ENCODE measurements at regions not wholly inside any gene's neighbourhood (a gene's known extent, or its start where the extent isn't known, plus 50 kb on each side); places are given as distances from the start of the nearest gene placed in this dataset.
"Not testable (repeated sequence)": the region's sequence is repeated elsewhere in the genome, so short reads cannot be mapped to it uniquely, and the experiment has no call there.

DNA sequence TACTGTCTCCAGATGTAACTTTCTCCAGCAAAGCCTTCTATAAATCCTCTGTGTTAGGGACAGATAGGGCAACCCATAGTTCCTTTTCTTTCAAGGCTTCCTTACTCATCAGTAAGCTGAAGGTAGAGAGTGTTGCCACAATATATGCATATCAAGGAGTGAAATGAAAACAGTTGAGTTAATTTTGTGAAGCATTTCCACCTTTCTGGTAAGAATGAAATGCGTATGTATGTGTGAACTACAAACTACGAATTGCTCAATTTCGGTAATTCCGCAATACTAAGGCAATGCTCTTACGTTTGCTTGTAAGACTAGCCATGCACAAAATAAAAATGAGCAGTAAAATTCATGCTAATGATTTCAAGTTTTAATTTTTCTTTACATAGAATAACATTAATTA is 61.2 kb upstream of the HBS1L start (continued):
- TF ChIP-seq ZNF747 (tag by site-specific recombination; IDR thresholded peaks at IDR 0.05) (no peak), ZNF510 (tag by site-specific recombination; IDR thresholded peaks at IDR 0.05; ENCODE audit: insufficient replicate concordance) (no peak), ZXDB (tag by site-specific recombination; IDR thresholded peaks at IDR 0.05) (no peak), ZNF830 (tag by site-specific recombination; IDR thresholded peaks at IDR 0.05; ENCODE audit: low read depth) (no peak)

DNA sequence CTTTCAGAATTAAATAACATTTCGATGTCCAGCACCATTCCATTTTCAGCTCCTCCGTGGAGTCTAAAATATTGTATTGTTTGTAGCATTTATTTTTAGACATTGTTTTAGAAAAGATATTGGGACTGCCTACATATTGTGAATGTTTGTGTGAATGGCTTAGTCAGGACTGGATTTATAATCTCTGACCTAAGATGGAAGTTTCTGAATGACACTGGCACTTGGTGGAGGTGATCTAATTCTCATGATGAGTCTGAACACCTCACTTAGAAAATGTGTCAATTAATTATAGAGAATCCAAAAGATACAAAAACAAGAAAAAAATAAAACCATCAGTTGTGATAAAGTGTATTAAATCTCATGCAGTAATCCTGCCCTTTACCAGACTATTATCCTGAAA is 60.8 kb upstream of the HBS1L start:
- Histone ChIP-seq H3K36me3 (ENCODE audit: control insufficient read depth in 2 of 2, insufficient read depth in 1 of 2, low read length in 2 of 2) (no peaks in the 10 kb centered on the region), H3K4me3 (ENCODE audit: low read depth, low read length) (no peak overlapping the region), H3K4me1 (ENCODE audit: control insufficient read depth, insufficient read depth, low read length) (no peaks in the 10 kb centered on the region), H3K9me3 (ENCODE audit: control insufficient read depth, insufficient read depth, low read depth, low read length) (no peaks in the 10 kb centered on the region), H3K27ac (ENCODE audit: extremely low read depth, low read depth, low read length) (no peak overlapping the region)
- no peak for TF ChIP-seq FEZF1 (tag by site-specific recombination; IDR thresholded peaks at IDR 0.05)
- no peak for TF ChIP-seq BCL11A (tag by site-specific recombination; IDR thresholded peaks at IDR 0.05; ENCODE audit: low read depth)
- TF ChIP-seq, protein P1, sequence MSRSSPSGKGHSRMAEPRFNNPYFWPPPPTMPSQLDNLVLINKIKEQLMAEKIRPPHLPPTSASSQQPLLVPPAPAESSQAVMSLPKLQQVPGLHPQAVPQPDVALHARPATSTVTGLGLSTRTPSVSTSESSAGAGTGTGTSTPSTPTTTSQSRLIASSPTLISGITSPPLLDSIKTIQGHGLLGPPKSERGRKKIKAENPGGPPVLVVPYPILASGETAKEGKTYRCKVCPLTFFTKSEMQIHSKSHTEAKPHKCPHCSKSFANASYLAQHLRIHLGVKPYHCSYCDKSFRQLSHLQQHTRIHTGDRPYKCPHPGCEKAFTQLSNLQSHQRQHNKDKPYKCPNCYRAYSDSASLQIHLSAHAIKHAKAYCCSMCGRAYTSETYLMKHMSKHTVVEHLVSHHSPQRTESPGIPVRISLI (tag by site-specific recombination; IDR thresholded peaks at IDR 0.05): no peak
- TF ChIP-seq, protein P2, sequence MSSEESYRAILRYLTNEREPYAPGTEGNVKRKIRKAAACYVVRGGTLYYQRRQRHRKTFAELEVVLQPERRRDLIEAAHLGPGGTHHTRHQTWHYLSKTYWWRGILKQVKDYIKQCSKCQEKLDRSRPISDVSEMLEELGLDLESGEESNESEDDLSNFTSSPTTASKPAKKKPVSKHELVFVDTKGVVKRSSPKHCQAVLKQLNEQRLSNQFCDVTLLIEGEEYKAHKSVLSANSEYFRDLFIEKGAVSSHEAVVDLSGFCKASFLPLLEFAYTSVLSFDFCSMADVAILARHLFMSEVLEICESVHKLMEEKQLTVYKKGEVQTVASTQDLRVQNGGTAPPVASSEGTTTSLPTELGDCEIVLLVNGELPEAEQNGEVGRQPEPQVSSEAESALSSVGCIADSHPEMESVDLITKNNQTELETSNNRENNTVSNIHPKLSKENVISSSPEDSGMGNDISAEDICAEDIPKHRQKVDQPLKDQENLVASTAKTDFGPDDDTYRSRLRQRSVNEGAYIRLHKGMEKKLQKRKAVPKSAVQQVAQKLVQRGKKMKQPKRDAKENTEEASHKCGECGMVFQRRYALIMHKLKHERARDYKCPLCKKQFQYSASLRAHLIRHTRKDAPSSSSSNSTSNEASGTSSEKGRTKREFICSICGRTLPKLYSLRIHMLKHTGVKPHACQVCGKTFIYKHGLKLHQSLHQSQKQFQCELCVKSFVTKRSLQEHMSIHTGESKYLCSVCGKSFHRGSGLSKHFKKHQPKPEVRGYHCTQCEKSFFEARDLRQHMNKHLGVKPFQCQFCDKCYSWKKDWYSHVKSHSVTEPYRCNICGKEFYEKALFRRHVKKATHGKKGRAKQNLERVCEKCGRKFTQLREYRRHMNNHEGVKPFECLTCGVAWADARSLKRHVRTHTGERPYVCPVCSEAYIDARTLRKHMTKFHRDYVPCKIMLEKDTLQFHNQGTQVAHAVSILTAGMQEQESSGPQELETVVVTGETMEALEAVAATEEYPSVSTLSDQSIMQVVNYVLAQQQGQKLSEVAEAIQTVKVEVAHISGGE (tag by site-specific recombination; conservative IDR thresholded peaks at IDR 0.05; ENCODE audit: low read depth): no peak
- no peak for TF ChIP-seq ZNF184 (tag by site-specific recombination; IDR thresholded peaks at IDR 0.05)
- TF ChIP-seq ZNF561 (tag by site-specific recombination; IDR thresholded peaks at IDR 0.05; ENCODE audit: borderline replicate concordance): no peak
- no peak for TF ChIP-seq REPIN1 (tag by site-specific recombination; IDR thresholded peaks at IDR 0.05; ENCODE audit: low read depth)
- POLR2A ChIA-PET: no interaction called here
- CTCF ChIA-PET: no interaction called here

DNA sequence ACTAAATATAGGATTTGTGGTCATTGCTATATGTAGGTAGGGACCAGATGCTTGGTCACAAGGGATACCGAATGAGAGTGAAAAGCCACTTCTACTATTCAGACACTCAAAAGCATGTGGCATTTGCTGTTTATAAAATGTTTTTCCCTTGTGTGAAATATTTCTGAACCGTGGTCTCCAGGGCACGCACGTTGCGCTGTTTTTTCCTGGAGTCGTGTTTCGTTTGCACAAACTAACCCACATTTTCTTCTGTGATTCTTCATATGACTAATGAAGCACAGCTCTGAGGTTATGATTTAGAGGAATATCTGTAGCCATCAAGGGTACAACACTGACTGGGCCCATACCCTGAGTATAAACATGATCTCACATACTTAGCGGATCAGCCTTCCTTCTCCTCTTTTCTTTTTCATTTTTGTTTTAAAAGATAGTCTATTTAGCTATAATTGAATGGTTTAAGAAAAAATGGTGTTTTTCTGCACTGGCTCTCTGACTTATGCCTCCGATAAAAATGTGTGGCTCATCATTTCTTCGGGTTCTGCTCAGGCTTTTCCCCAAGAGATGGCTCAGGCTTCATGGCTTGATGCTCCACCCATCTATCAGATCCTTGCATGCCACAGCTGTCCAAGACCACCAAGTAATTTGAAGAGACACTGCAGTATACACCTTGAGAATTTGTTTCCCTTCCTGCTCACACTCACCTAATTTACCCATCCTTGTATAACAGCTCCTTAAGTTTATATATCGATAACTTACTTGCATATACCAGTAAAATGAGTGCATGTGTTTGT is 59.9 kb upstream of the HBS1L start:
- Histone ChIP-seq H3K4me1 (ENCODE audit: control insufficient read depth, insufficient read depth, low read length) (no peaks in the 10 kb centered on the region), H3K36me3 (ENCODE audit: control insufficient read depth in 2 of 2, insufficient read depth in 1 of 2, low read length in 2 of 2) (no peaks in the 10 kb centered on the region), H3K9me3 (ENCODE audit: control insufficient read depth, insufficient read depth, low read depth, low read length) (no peaks in the 10 kb centered on the region), H3K27ac (ENCODE audit: extremely low read depth, low read depth, low read length) (no peak overlapping the region), H3K4me3 (ENCODE audit: low read depth, low read length) (no peak overlapping the region)
- TF ChIP-seq ZBTB17 (tag by site-specific recombination; IDR thresholded peaks at IDR 0.05): no peak
- ChIA-PET CTCF (interaction anchor here (0.7 to 0.9 kb wide), 2 partner anchors 30 to 112 kb away, joined by 3 to 5 read pairs; no protein-coding TSS in a partner anchor), POLR2A (no interaction called here)

DNA sequence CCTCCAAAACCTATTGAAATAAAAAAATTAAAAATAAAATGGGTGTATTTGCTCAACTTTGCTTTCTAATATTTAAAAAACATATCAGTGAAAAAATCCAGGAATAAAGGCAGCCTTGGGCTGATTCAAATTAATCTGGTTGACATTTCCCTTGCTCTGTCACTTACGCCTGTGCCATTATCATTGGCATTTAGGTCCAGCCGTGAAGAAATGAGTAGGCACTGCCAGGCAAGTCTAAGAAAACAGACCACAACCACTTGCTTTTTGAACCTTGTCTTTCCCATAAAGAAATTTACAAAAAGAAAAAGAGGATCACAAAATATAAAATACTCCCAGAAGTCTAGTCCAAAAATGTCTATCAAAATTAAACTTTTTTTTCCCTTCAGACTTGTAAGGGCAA is 59.2 kb upstream of the HBS1L start:
- no peaks in the 10 kb centered on the region for H3K9me3 ChIP-seq (ENCODE audit: control insufficient read depth, insufficient read depth, low read depth, low read length)
- no peak for TF ChIP-seq ZNF211 (tag by site-specific recombination; IDR thresholded peaks at IDR 0.05; ENCODE audit: low read depth)
- TF ChIP-seq ZNF157 (tag by site-specific recombination; IDR thresholded peaks at IDR 0.05): no peak
- TF ChIP-seq ZNF510 (tag by site-specific recombination; IDR thresholded peaks at IDR 0.05; ENCODE audit: insufficient replicate concordance): no peak
- TF ChIP-seq ZNF292 (tag by site-specific recombination; IDR thresholded peaks at IDR 0.05; ENCODE audit: borderline replicate concordance, low read depth): no peak
- TF ChIP-seq GFI1B (tag by site-specific recombination; IDR thresholded peaks at IDR 0.05): no peak
- TF ChIP-seq ZNF223 (tag by site-specific recombination; IDR thresholded peaks at IDR 0.05): no peak
- TF ChIP-seq ZNF10 (tag by site-specific recombination; IDR thresholded peaks at IDR 0.05): no peak
- TF ChIP-seq ZNF416 (tag by site-specific recombination; IDR thresholded peaks at IDR 0.05): no peak
- TF ChIP-seq PRDM1 (tag by site-specific recombination; IDR thresholded peaks at IDR 0.05): no peak
- no peak for TF ChIP-seq ZNF169 (tag by site-specific recombination; IDR thresholded peaks at IDR 0.05)
- TF ChIP-seq, protein P1 (tag by site-specific recombination; IDR thresholded peaks at IDR 0.05): no peak
- no peak overlapping the region for H3K27ac ChIP-seq (ENCODE audit: extremely low read depth, low read depth, low read length)
- no peaks in the 10 kb centered on the region for H3K36me3 ChIP-seq (ENCODE audit: control insufficient read depth in 2 of 2, insufficient read depth in 1 of 2, low read length in 2 of 2)
- H3K4me1 ChIP-seq (ENCODE audit: control insufficient read depth, insufficient read depth, low read length): no peaks in the 10 kb centered on the region
- H3K4me3 ChIP-seq (ENCODE audit: low read depth, low read length): no peak overlapping the region
- ChIA-PET CTCF (no interaction called here), POLR2A (no interaction called here)

DNA sequence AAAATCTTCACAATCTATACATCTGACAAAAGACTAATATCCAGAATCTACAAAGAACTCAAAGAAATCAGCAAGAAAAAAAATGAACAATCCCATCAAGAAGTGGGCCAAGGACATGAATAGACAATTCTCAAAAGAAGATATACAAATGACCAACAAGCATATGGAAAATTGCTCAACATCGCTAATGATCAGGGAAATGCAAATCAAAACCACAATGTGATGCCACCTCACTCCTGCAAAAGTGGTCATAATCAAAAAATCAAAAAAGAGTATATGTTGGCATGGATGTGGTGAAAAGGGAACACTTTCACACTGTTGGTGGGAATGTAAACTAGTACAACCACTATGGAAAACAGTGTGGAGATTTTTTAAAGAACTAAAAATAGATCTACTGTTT is 58.3 kb upstream of the HBS1L start:
- H3K36me3 ChIP-seq (ENCODE audit: control insufficient read depth in 2 of 2, insufficient read depth in 1 of 2, low read length in 2 of 2); H3K9me3 ChIP-seq (ENCODE audit: control insufficient read depth, insufficient read depth, low read depth, low read length); H3K4me3 ChIP-seq (ENCODE audit: low read depth, low read length); POLR2A ChIA-PET; H3K27ac ChIP-seq (ENCODE audit: extremely low read depth, low read depth, low read length); H3K4me1 ChIP-seq (ENCODE audit: control insufficient read depth, insufficient read depth, low read length): not testable (repeated sequence)
- CTCF ChIA-PET: interaction anchor here (0.6 kb wide), 1 partner anchor 324 kb away, joined by 3 read pairs; no protein-coding TSS in a partner anchor
